Right atrium auricular region (tissue), 2 donors: ENCODE measurements at regions not wholly inside any gene's neighbourhood (a gene's known extent, or its start where the extent isn't known, plus 50 kb on each side); places are given as distances from the start of the nearest gene placed in this dataset.

Experiments used
- DNase-seq: peaks from one replicate; pipeline ENCODE4 v3.0.0-alpha.2; 2019; ENCODE audit warnings: low spot score
- H3K27ac ChIP-seq, 2 donors: fragments of 200-600 bp; sonication (generic); 1 replicate in 1 of 2; 2 replicates in 1 of 2; pipeline ENCODE4 v1.5.1; 2016 to 2019
- H3K27me3 ChIP-seq, 2 donors: fragments of 200-600 bp; sonication (generic); one replicate each; pipeline versions ENCODE4 v1.5.1 to v1.6.0; 2017 to 2019
- H3K36me3 ChIP-seq: fragments of 200-600 bp; sonication (generic); one replicate; pipeline ENCODE4 v1.5.1; 2016
- H3K4me1 ChIP-seq, 2 donors: fragments of 200-600 bp; sonication (generic); one replicate each; pipeline versions ENCODE4 v1.5.1 to v1.6.0; 2017 to 2019
- H3K4me3 ChIP-seq, 2 donors: fragments of 200-600 bp; sonication (generic); 1 replicate in 1 of 2; 2 replicates in 1 of 2; pipeline ENCODE4 v1.5.1; 2017 to 2019; ENCODE audit warnings: mild to moderate bottlenecking in 1 of 2, moderate library complexity in 1 of 2
- H3K9me3 ChIP-seq, 2 donors: fragments of 200-600 bp; sonication (generic); one replicate each; pipeline ENCODE4 v1.5.1; 2019
- CTCF ChIP-seq, 2 donors: fragments of 200-600 bp; sonication (generic); IDR thresholded peaks; one replicate each; pipeline ENCODE4 v1.5.1; 2019; ENCODE audit warnings: antibody characterized with exemption in 2 of 2

- H3K4me3 ChIP-seq = no peak overlapping the region
- TF ChIP-seq CTCF (IDR thresholded peaks at IDR 0.05) = no peak
- no peak overlapping the region for H3K27ac ChIP-seq
- no peaks in the 10 kb centered on the region for H3K36me3 ChIP-seq
- H3K4me1 ChIP-seq = no peaks in the 10 kb centered on the region
- DNase-seq = no peak
- peaks cover 0 to 9% of the 10 kb centered on the region in 2 donors for H3K9me3 ChIP-seq
- no peaks in the 10 kb centered on the region for H3K27me3 ChIP-seq
Observed at GRCh38 chr11:25602149-25602548, 729.8 kb upstream of the ANO3 start.

GRCh38 chr11:25602959-25603358 lies 729.0 kb upstream of the ANO3 start:
- Histone ChIP-seq H3K9me3 (peaks cover 0 to 9% of the 10 kb centered on the region in 2 donors), H3K4me1 (no peaks in the 10 kb centered on the region), H3K4me3 (no peak overlapping the region), H3K27me3 (no peaks in the 10 kb centered on the region), H3K27ac (no peak overlapping the region), H3K36me3 (no peaks in the 10 kb centered on the region)
- no peak for DNase-seq
- TF ChIP-seq CTCF (IDR thresholded peaks at IDR 0.05) = no peak

GRCh38 chr11:25612806-25613205 lies 719.1 kb upstream of the ANO3 start:
- Histone ChIP-seq H3K27me3 (no peaks in the 10 kb centered on the region), H3K27ac (no peak overlapping the region), H3K4me3 (no peak overlapping the region), H3K9me3 (no peaks in the 10 kb centered on the region), H3K36me3 (no peaks in the 10 kb centered on the region), H3K4me1 (no peaks in the 10 kb centered on the region)
- DNase-seq = no peak
- no peak for TF ChIP-seq CTCF (IDR thresholded peaks at IDR 0.05)

- H3K27ac ChIP-seq = no peak overlapping the region
- H3K27me3 ChIP-seq = no peaks in the 10 kb centered on the region
- no peaks in the 10 kb centered on the region for H3K4me1 ChIP-seq
- no peak for TF ChIP-seq CTCF (IDR thresholded peaks at IDR 0.05)
- no peak for DNase-seq
- H3K9me3 ChIP-seq = no peaks in the 10 kb centered on the region
- H3K4me3 ChIP-seq = no peak overlapping the region
- H3K36me3 ChIP-seq = no peaks in the 10 kb centered on the region
Observed at GRCh38 chr11:25613451-25613850, 718.5 kb upstream of the ANO3 start.

- no peaks in the 10 kb centered on the region for H3K36me3 ChIP-seq
- H3K9me3 ChIP-seq = no peaks in the 10 kb centered on the region
- TF ChIP-seq CTCF (IDR thresholded peaks at IDR 0.05) = no peak
- no peaks in the 10 kb centered on the region for H3K4me1 ChIP-seq
- H3K27ac ChIP-seq = no peak overlapping the region
- H3K27me3 ChIP-seq = no peaks in the 10 kb centered on the region
- H3K4me3 ChIP-seq = no peak overlapping the region
- DNase-seq = no peak
Observed at GRCh38 chr11:25613865-25614264, 718.1 kb upstream of the ANO3 start.

GRCh38 chr11:25615069-25615468 lies 716.9 kb upstream of the ANO3 start:
- DNase-seq = no peak

More at GRCh38 chr11:25615069-25615468, 716.9 kb upstream of the ANO3 start:
- Histone ChIP-seq H3K9me3 (no peaks in the 10 kb centered on the region), H3K27ac (no peak overlapping the region), H3K4me3 (no peak overlapping the region), H3K27me3 (no peaks in the 10 kb centered on the region), H3K36me3 (no peaks in the 10 kb centered on the region), H3K4me1 (no peaks in the 10 kb centered on the region)
- no peak for TF ChIP-seq CTCF (IDR thresholded peaks at IDR 0.05)
